ENCODE measurements at regions not wholly inside any gene's neighbourhood (a gene's known extent, or its start where the extent isn't known, plus 50 kb on each side); places are given as distances from the start of the nearest gene placed in this dataset.

GRCh38 chr5:106080535-106080934, 1590.2 kb downstream of the EFNA5 start:
- TF ChIP-seq, protein P1, sequence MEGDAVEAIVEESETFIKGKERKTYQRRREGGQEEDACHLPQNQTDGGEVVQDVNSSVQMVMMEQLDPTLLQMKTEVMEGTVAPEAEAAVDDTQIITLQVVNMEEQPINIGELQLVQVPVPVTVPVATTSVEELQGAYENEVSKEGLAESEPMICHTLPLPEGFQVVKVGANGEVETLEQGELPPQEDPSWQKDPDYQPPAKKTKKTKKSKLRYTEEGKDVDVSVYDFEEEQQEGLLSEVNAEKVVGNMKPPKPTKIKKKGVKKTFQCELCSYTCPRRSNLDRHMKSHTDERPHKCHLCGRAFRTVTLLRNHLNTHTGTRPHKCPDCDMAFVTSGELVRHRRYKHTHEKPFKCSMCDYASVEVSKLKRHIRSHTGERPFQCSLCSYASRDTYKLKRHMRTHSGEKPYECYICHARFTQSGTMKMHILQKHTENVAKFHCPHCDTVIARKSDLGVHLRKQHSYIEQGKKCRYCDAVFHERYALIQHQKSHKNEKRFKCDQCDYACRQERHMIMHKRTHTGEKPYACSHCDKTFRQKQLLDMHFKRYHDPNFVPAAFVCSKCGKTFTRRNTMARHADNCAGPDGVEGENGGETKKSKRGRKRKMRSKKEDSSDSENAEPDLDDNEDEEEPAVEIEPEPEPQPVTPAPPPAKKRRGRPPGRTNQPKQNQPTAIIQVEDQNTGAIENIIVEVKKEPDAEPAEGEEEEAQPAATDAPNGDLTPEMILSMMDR (IDR thresholded peaks at IDR 0.05; ENCODE audit: low read depth, low read length): no peak
- no peak for TF ChIP-seq EZH2phosphoT487 (IDR thresholded peaks at IDR 0.05; ENCODE audit: low read depth)
